Brain pericyte (primary cell): ENCODE measurements at regions not wholly inside any gene's neighbourhood (a gene's known extent, or its start where the extent isn't known, plus 50 kb on each side); places are given as distances from the start of the nearest gene placed in this dataset.
"Not testable (repeated sequence)": the region's sequence is repeated elsewhere in the genome, so short reads cannot be mapped to it uniquely, and the experiment has no call there.

Experiments used
- DNase-seq: peaks from one replicate; pipeline ENCODE4 v3.0.0-alpha.2; 2012; ENCODE audit warnings: low read depth, low spot score

DNA sequence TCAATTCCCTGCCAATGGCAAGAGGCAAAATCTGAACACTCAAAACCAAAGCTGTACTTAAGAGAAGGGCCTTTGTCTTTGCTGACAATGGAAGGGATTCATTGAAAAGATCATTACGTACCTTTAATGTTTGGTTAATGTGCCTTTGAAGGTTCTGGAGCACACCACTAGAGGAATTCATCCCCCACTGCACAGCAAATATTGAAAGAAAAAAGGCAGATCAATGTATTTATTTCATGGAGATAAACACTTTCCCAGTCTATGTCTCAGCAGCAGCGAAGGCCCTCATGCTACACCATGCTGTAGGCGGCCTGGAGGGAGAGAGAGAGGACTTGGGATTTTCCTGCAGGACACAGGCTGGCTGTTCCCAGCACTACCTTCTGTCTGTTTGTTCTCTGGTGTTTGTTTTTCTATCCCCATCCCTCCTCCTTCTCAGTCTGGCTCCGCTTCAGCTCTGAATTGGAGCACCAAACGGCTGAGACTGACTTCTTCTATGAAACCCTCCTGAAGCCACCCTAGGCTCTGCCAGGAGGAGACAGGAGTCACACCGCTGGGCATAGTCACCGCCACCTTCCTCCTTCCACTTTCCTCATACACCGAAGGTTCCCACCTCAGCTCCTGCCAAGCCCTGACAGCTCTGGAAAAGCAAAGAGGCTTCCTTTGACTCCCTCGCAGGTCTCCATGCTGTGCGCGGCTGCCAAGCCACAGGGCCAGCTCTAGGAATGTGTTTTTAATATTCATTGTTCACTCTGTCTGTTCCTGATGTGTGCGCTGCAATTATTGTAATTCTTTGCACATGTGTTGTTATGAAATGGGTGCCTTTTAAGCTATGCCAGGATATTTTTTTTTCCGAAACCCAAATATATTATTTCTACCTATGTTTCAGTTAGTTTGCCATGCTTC is 301.5 kb downstream of the FZD1 start:
- DNase-seq, result no peak

GRCh38 chr7:91566402-91566732 is 302.1 kb downstream of the FZD1 start:
- DNase-seq, result no peak

DNA sequence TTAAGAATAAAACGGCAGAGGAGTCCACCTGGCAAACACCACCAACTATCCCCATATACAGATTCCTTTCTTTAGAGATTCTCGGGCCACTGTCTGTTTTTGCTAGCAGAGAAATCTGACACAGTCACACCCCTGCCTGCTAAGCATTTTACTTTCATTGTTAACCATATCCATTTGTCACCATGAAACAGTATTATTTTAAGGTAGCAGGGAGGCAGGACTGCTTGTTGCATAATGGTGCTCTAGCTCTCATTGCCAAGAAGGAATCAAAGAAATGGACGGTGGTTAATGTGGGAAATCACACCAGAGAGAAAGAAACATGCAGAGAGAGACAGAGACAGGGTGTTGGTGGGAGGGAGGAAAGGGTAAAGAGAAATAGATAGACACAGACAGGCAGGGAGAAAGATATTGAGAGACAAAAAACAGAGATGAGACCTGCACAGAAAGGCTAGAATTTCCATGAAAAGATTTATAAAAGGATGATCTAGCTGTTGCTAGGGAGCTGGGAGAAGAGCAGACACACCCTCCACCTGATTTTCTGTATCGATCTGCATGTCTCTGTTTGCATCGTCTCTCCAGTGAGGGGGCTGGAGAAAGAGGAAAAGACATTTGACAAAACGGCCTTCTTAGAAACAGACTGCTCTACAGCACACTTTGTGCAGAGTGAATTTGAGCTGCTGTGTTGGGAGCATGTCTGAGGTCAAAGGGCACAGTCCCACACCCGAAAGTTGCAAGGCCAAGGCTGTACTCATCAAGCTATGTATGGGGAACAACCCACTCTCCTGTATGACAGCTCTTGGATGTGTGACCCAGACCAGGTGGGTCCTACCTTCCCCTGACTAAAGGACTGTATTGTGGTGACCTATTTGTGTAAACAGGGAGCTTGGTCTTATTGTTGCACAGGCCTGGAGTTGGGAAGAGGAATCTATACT is 303.1 kb downstream of the FZD1 start:
- DNase-seq, result no peak

DNA sequence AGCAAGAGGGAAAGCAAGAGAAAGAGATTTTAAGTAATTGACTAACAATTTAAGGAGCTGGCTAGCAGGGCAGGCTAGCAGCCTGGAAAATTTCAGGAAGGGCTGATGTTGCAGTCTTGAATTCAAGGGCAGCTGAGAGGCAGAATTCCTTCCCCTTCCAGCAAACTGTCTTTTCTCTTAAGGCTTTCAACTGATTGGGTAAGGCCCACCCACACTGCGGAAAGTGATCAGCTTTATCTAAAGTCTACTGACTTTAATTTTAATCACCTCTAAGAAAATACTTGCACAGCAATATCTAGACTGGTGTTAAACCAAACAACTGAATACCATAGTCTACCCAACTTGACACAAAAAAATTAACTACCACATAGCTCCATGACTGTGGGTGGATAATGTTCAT is 303.9 kb downstream of the FZD1 start:
- no peak for DNase-seq

GRCh38 chr7:91569728-91570457 is 305.7 kb downstream of the FZD1 start:
- DNase-seq, result no peak

DNA sequence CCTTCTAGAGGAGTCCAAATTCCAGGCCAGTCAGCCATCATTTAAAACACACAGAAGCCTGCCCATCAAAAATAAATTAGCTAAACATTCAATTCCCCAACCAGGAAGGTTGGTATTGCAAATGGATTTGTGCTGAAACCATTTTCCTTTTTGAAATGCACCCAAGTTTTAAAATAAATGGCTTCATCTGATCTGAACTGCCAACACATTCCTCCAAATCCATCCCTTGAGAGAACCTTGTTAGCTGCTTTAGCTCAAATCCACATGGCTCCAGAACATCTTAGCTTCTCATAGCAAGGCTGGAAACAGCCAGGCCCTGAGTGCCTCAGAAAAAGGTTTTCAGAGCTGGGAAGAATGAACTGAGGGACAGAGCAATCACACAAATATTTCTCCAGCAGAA is 306.3 kb downstream of the FZD1 start:
- DNase-seq, result no peak

GRCh38 chr7:91571601-91572000 is 307.4 kb downstream of the FZD1 start:
- DNase-seq, result no peak

- DNase-seq, result no peak
Observed at GRCh38 chr7:91573405-91573804, 307.1 kb downstream of the MTERF1 start.

DNA sequence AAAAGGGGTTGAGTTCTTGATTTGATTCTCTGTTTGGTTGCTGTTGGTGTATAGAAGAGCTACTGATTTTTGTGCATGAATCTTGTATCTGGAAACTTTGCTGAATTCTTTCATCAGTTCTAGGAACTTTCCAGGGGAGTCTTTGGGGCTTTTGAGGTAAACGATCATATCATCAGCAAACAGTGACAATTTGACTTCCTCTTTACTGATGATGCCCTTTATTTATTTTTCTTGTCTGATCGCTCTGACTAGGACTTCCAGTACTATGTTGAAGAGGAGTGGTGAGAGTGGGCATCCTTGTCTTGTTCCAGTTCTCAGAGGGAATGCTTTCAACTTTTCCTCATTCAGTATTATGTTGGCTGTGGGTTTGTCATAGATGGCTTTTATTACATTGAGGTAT is 304.0 kb downstream of the MTERF1 start:
- DNase-seq, result not testable (repeated sequence)

DNA sequence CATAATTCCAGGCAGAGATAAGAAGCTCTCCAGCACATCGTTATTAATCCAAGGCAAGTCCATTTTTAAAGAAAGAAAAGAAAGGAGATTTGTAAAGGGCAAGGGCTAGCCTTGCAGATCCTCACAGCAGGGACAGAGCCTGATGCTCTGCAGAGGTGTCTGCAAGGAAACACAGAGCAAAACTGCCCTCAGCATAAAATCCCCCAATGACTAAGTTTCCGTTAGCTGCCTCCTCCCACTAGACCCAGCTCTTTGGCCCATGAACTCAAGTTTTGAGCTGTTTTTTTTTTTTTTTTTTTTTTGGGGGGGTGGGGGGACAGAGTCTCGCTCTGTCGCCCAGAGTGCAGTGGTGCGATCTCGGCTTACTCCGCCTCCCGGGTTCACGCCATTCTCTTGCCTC is 300.7 kb downstream of the MTERF1 start:
- DNase-seq, result no peak

DNA sequence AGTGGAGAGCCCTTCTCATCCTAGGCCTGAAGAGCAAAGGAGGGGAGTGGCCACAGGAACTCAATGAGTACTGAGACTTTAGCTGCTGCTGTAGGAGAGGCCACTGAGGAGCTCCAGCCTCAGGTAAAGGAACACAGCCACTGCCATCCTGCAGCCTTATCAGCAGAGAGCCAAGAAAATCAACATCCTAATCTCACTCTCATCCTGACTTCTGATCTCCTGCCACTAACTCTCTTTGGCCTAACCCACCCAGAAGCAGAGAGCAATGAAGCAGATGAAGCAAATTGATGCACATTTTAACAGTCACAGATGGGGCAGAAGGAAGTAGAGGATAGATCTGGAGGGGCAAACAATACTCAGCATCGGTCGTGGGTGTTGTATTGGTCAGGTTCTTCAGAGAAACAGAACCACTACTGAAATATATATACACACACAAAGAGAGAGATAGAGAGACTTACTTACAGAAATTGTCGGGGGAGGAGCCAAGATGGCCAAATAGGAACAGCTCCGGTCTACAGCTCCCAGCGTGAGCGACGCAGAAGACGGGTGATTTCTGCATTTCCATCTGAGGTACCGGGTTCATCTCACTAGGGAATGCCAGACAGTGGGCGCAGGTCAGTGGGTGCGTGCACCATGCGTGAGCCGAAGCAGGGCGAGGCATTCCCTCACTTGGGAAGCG is 297.6 kb downstream of the MTERF1 start:
- DNase-seq, result no peak

GRCh38 chr7:91596287-91596686 is 284.2 kb downstream of the MTERF1 start:
- no peak for DNase-seq

GRCh38 chr7:91598791-91599190 is 281.7 kb downstream of the MTERF1 start:
- DNase-seq, result no peak

GRCh38 chr7:91600112-91600511 is 280.4 kb downstream of the MTERF1 start:
- no peak for DNase-seq

DNA sequence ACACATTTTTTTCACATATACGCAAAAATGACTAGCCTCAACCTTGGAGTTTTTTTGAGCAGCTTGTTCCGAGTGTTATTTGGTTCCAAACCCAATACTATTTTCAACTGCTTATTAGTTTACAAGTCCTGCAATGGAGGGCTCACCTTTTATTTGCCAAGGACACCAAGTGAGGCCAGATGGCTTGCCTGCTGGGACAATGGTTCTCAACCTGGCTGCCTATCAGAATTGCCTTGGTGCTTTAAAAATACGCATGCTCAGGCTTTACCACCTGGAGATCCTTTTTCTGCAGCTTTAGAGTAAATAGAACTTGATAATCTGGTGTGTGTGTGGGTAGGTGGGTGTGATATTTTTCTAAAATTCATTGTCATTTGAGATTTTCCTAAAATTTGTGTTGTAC is 276.8 kb downstream of the MTERF1 start:
- DNase-seq, result no peak

DNA sequence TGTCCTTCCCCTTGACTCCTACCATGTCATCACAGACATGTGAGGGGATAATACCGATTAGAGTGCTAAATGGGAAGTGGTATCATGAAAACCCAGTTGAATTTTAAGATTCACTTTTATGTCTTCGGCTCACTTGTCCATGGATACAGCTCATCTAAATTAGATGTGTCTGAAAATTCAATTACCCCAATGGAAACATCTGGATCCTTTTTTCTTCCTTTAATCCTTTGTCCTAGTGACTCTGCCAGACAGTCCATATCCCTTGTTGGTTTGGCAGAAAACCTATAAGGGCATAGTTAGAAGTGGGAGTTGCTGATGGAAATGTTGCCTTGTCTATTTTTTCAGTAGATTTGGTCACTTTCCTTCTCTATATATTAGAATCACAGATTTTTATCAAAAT is 271.9 kb downstream of the MTERF1 start:
- DNase-seq, result no peak

GRCh38 chr7:91609525-91609924 is 271.0 kb downstream of the MTERF1 start:
- no peak for DNase-seq

- DNase-seq, result no peak
Observed at GRCh38 chr7:91614431-91614830, 266.1 kb downstream of the MTERF1 start.

GRCh38 chr7:91618776-91619765 is 261.4 kb downstream of the MTERF1 start:
- DNase-seq, result no peak

- DNase-seq, result no peak
Observed at GRCh38 chr7:91620827-91621226, 259.7 kb downstream of the MTERF1 start.
